Type B pancreatic cell (in vitro differentiated cells): ENCODE measurements at regions not wholly inside any gene's neighbourhood (a gene's known extent, or its start where the extent isn't known, plus 50 kb on each side); places are given as distances from the start of the nearest gene placed in this dataset.

ENCODE experiments used
- DNase-seq: peaks from one replicate; pipeline ENCODE4 v3.0.0; 2021; ENCODE audit warnings: mixed read lengths; ENCODE audit not compliant: unreplicated experiment; ENCODE audit errors: extremely low spot score
- H3K27ac Mint-ChIP-seq: 2 replicates; pipeline ENCODE4 v1.8.0; 2021; ENCODE audit warnings: mild to moderate bottlenecking, mixed read lengths
- H3K27me3 Mint-ChIP-seq: 2 replicates; pipeline ENCODE4 v1.8.0; 2021; ENCODE audit warnings: mixed read lengths
- H3K36me3 Mint-ChIP-seq: 2 replicates; pipeline ENCODE4 v1.8.0; 2021; ENCODE audit warnings: mixed read lengths
- H3K4me1 Mint-ChIP-seq: one replicate; pipeline ENCODE4 v1.8.0; 2021; ENCODE audit warnings: mixed read lengths; ENCODE audit not compliant: unreplicated experiment
- H3K4me3 Mint-ChIP-seq: 2 replicates; pipeline ENCODE4 v1.8.0; 2021; ENCODE audit warnings: mild to moderate bottlenecking, mixed read lengths
- H3K9me3 Mint-ChIP-seq: 2 replicates; pipeline ENCODE4 v1.8.0; 2021; ENCODE audit warnings: mixed read lengths
- CTCF ChIP-seq: fragments of 200-600 bp; sonication (generic); conservative IDR thresholded peaks from 2 replicates; pipeline ENCODE4 v1.5.0; 2021; ENCODE audit warnings: antibody characterized with exemption, mild to moderate bottlenecking

- no peak overlapping the region for H3K27ac Mint-ChIP-seq
- peaks cover 33% of the 10 kb centered on the region for H3K4me1 Mint-ChIP-seq
- H3K4me3 Mint-ChIP-seq = peak overlapping the region; percentile 2
- no peaks in the 10 kb centered on the region for H3K36me3 Mint-ChIP-seq
- DNase-seq = no peak
- peaks cover 19% of the 10 kb centered on the region for H3K27me3 Mint-ChIP-seq
- TF ChIP-seq CTCF = no peak
- H3K9me3 Mint-ChIP-seq = no peaks in the 10 kb centered on the region
Observed at GRCh38 chr6:134821928-134822864, 127.7 kb downstream of the ALDH8A1 start.

- Mint-ChIP-seq H3K27ac (no peak overlapping the region), H3K4me1 (peaks cover 33% of the 10 kb centered on the region), H3K9me3 (no peaks in the 10 kb centered on the region), H3K36me3 (no peaks in the 10 kb centered on the region), H3K4me3 (peak overlapping the region; percentile 13), H3K27me3 (peaks cover 19% of the 10 kb centered on the region)
- no peak for TF ChIP-seq CTCF
- DNase-seq = no peak
Observed at GRCh38 chr6:134821397-134821796, 128.5 kb downstream of the ALDH8A1 start.

- Mint-ChIP-seq H3K36me3 (no peaks in the 10 kb centered on the region), H3K27me3 (peaks cover 19% of the 10 kb centered on the region), H3K4me3 (no peak overlapping the region), H3K27ac (no peak overlapping the region), H3K4me1 (peaks cover 33% of the 10 kb centered on the region), H3K9me3 (no peaks in the 10 kb centered on the region)
- no peak for DNase-seq
- no peak for TF ChIP-seq CTCF
Observed at GRCh38 chr6:134819863-134820800, 129.8 kb downstream of the ALDH8A1 start.

- DNase-seq = no peak
- TF ChIP-seq CTCF = no peak
- Mint-ChIP-seq H3K9me3 (no peaks in the 10 kb centered on the region), H3K36me3 (no peaks in the 10 kb centered on the region), H3K27me3 (peaks cover 19% of the 10 kb centered on the region), H3K4me3 (no peak overlapping the region), H3K4me1 (peaks cover 33% of the 10 kb centered on the region), H3K27ac (no peak overlapping the region)
Observed at GRCh38 chr6:134819236-134819635, 130.7 kb downstream of the ALDH8A1 start.

GRCh38 chr6:134817448-134817847 is 132.5 kb downstream of the ALDH8A1 start:
- peaks cover 20% of the 10 kb centered on the region for H3K4me1 Mint-ChIP-seq
- no peak for DNase-seq
- H3K27ac Mint-ChIP-seq = no peak overlapping the region
- no peaks in the 10 kb centered on the region for H3K9me3 Mint-ChIP-seq
- TF ChIP-seq CTCF = no peak
- H3K36me3 Mint-ChIP-seq = no peaks in the 10 kb centered on the region
- no peak overlapping the region for H3K4me3 Mint-ChIP-seq
- peaks cover 14% of the 10 kb centered on the region for H3K27me3 Mint-ChIP-seq
